ENCODE measurements at regions not wholly inside any gene's neighbourhood (a gene's known extent, or its start where the extent isn't known, plus 50 kb on each side); places are given as distances from the start of the nearest gene placed in this dataset.

- Histone ChIP-seq H3K9ac (ENCODE audit: low read depth in 2 of 2, low read length in 2 of 2) (no peak overlapping the region), H3K4me3 (no peak overlapping the region), H3K4me1 (no peaks in the 10 kb centered on the region), H3K27me3 (no peaks in the 10 kb centered on the region), H3K9me3 (no peaks in the 10 kb centered on the region), H3K36me3 (no peaks in the 10 kb centered on the region), H3K27ac (no peak overlapping the region)
- intact Hi-C loops (cut with DNase I) = no loop called here
- DNase-seq = no peak
- no peak for TF ChIP-seq CTCF (IDR thresholded peaks at IDR 0.05)
These were observed 195.6 kb upstream of the COPS8 start for GRCh38 chr2:236889791-236890704.

GRCh38 chr2:236892721-236893120, 193.0 kb upstream of the COPS8 start:
- H3K4me3 ChIP-seq = no peak overlapping the region
- TF ChIP-seq CTCF (IDR thresholded peaks at IDR 0.05) = no peak
- H3K36me3 ChIP-seq = no peaks in the 10 kb centered on the region
- no peaks in the 10 kb centered on the region for H3K4me1 ChIP-seq
- H3K9me3 ChIP-seq = no peaks in the 10 kb centered on the region
- no peak overlapping the region for H3K27ac ChIP-seq
- no peaks in the 10 kb centered on the region for H3K27me3 ChIP-seq
- DNase-seq = no peak
- no peak overlapping the region for H3K9ac ChIP-seq (ENCODE audit: low read depth in 2 of 2, low read length in 2 of 2)
- intact Hi-C loops (cut with DNase I) = no loop called here

- no peak for DNase-seq
- no peaks in the 10 kb centered on the region for H3K36me3 ChIP-seq
- H3K4me3 ChIP-seq = no peak overlapping the region
- no peaks in the 10 kb centered on the region for H3K9me3 ChIP-seq
- no peak overlapping the region for H3K9ac ChIP-seq (ENCODE audit: low read depth in 2 of 2, low read length in 2 of 2)
- no peak for TF ChIP-seq CTCF (IDR thresholded peaks at IDR 0.05)
- no peaks in the 10 kb centered on the region for H3K4me1 ChIP-seq
- H3K27me3 ChIP-seq = no peaks in the 10 kb centered on the region
- no peak overlapping the region for H3K27ac ChIP-seq
- intact Hi-C loops (cut with DNase I) = no loop called here
These were observed 190.9 kb upstream of the COPS8 start for GRCh38 chr2:236894791-236895190.

GRCh38 chr2:236895497-236895896, 190.2 kb upstream of the COPS8 start:
- intact Hi-C loops (cut with DNase I) = no loop called here
- H3K27ac ChIP-seq = no peak overlapping the region
- no peaks in the 10 kb centered on the region for H3K9me3 ChIP-seq
- no peak overlapping the region for H3K9ac ChIP-seq (ENCODE audit: low read depth in 2 of 2, low read length in 2 of 2)
- no peak overlapping the region for H3K4me3 ChIP-seq
- no peaks in the 10 kb centered on the region for H3K4me1 ChIP-seq
- TF ChIP-seq CTCF (IDR thresholded peaks at IDR 0.05) = no peak
- no peak for DNase-seq
- H3K27me3 ChIP-seq = no peaks in the 10 kb centered on the region
- H3K36me3 ChIP-seq = no peaks in the 10 kb centered on the region

GRCh38 chr2:236896688-236897087, 189.0 kb upstream of the COPS8 start:
- Histone ChIP-seq H3K9me3 (no peaks in the 10 kb centered on the region), H3K4me3 (no peak overlapping the region), H3K4me1 (no peaks in the 10 kb centered on the region), H3K36me3 (no peaks in the 10 kb centered on the region), H3K27ac (no peak overlapping the region), H3K27me3 (no peaks in the 10 kb centered on the region), H3K9ac (ENCODE audit: low read depth in 2 of 2, low read length in 2 of 2) (no peak overlapping the region)
- no peak for TF ChIP-seq CTCF (IDR thresholded peaks at IDR 0.05)
- no peak for DNase-seq
- intact Hi-C loops (cut with DNase I) = no loop called here
